Sigmoid colon (tissue), 3 donors: ENCODE measurements at regions not wholly inside any gene's neighbourhood (a gene's known extent, or its start where the extent isn't known, plus 50 kb on each side); places are given as distances from the start of the nearest gene placed in this dataset.

ENCODE experiments used
- POLR2A ChIP-seq, 2 donors: fragments of 450-650 bp; IDR thresholded peaks; one replicate each; pipeline ENCODE4 v1.6.1; 2016; ENCODE audit warnings: antibody characterized with exemption in 2 of 2, mild to moderate bottlenecking in 2 of 2, moderate library complexity in 2 of 2
- TF ChIP-seq, protein P1 (sequence below), 4 experiments: fragments of 450-650 bp in 3 of 4; fragments of 200-600 bp in 1 of 4; IDR thresholded peaks; one replicate each; pipeline ENCODE4 v1.5.1; 2016 to 2019; ENCODE audit warnings: antibody characterized with exemption in 4 of 4, mild to moderate bottlenecking in 3 of 4, moderate library complexity in 2 of 4

DNA sequence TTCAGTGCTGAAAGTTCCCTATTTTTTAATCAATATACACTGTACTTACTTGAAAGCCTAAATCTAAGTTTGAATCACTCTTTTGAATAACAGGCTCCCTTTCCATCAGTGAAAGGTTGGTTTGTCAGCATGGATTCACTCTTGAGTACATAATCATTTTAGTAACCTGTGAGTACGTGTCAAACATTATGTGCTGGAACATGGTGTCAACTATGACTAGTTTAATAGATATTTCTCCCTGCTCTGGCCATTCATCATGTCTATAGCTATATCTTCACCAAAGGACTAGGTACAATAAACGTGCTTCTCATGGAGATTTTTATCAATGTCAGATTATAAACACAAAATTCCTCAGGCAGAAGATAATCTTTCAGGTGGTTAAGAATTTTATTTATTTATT is 61.7 kb upstream of the MDFIC start:
- TF ChIP-seq, protein P1, sequence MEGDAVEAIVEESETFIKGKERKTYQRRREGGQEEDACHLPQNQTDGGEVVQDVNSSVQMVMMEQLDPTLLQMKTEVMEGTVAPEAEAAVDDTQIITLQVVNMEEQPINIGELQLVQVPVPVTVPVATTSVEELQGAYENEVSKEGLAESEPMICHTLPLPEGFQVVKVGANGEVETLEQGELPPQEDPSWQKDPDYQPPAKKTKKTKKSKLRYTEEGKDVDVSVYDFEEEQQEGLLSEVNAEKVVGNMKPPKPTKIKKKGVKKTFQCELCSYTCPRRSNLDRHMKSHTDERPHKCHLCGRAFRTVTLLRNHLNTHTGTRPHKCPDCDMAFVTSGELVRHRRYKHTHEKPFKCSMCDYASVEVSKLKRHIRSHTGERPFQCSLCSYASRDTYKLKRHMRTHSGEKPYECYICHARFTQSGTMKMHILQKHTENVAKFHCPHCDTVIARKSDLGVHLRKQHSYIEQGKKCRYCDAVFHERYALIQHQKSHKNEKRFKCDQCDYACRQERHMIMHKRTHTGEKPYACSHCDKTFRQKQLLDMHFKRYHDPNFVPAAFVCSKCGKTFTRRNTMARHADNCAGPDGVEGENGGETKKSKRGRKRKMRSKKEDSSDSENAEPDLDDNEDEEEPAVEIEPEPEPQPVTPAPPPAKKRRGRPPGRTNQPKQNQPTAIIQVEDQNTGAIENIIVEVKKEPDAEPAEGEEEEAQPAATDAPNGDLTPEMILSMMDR (IDR thresholded peaks at IDR 0.05), result no peak
- TF ChIP-seq POLR2A (IDR thresholded peaks at IDR 0.05), result no peak
